Epithelial cell of esophagus (primary cell): ENCODE measurements at regions not wholly inside any gene's neighbourhood (a gene's known extent, or its start where the extent isn't known, plus 50 kb on each side); places are given as distances from the start of the nearest gene placed in this dataset.
"Not testable (repeated sequence)": the region's sequence is repeated elsewhere in the genome, so short reads cannot be mapped to it uniquely, and the experiment has no call there.

Source experiments
- DNase-seq: peaks from one replicate; pipeline ENCODE4 v3.0.0; 2010; ENCODE audit warnings: low read depth
- H3K4me3 ChIP-seq: 2 replicates; pipeline ENCODE4 v1.5.1; 2011; ENCODE audit warnings: mild to moderate bottlenecking, low read length, control low read depth
- CTCF ChIP-seq: IDR thresholded peaks from 2 replicates; pipeline ENCODE4 v1.5.1; 2011; ENCODE audit warnings: low read depth, mild to moderate bottlenecking, low read length, control low read depth, inconsistent platforms; ENCODE audit not compliant: insufficient read depth; ENCODE audit errors: missing control alignments

GRCh38 chr5:123709422-123709821, 197.4 kb downstream of the CSNK1G3 start:
- no peak for TF ChIP-seq CTCF
- DNase-seq: no peak
- no peak overlapping the region for H3K4me3 ChIP-seq

GRCh38 chr5:123708074-123708806, 196.3 kb downstream of the CSNK1G3 start:
- peak; percentile 39 for DNase-seq

GRCh38 chr5:123706531-123706930, 194.6 kb downstream of the CSNK1G3 start:
- no peak overlapping the region for H3K4me3 ChIP-seq
- TF ChIP-seq CTCF: no peak
- peak; percentile 20 for DNase-seq

More at GRCh38 chr5:123708074-123708806, 196.3 kb downstream of the CSNK1G3 start:
- no peak overlapping the region for H3K4me3 ChIP-seq
- TF ChIP-seq CTCF: no peak

GRCh38 chr5:123705741-123706140, 193.8 kb downstream of the CSNK1G3 start:
- peak; percentile 60 for DNase-seq
- H3K4me3 ChIP-seq: no peak overlapping the region
- TF ChIP-seq CTCF: no peak

GRCh38 chr5:123701511-123702200, 189.7 kb downstream of the CSNK1G3 start:
- no peak for DNase-seq
- H3K4me3 ChIP-seq: no peak overlapping the region
- no peak for TF ChIP-seq CTCF

- peak; percentile 93 for DNase-seq
- no peak overlapping the region for H3K4me3 ChIP-seq
- TF ChIP-seq CTCF: no peak
These were observed 188.8 kb downstream of the CSNK1G3 start for GRCh38 chr5:123700624-123701287.

- no peak for TF ChIP-seq CTCF
These were observed 187.6 kb downstream of the CSNK1G3 start for GRCh38 chr5:123699571-123699970.

GRCh38 chr5:123698937-123699336, 187.0 kb downstream of the CSNK1G3 start:
- H3K4me3 ChIP-seq, DNase-seq: not testable (repeated sequence)

More at GRCh38 chr5:123699571-123699970, 187.6 kb downstream of the CSNK1G3 start:
- H3K4me3 ChIP-seq: no peak overlapping the region
- DNase-seq: no peak
